Endothelial cell of umbilical vein (primary cell): ENCODE measurements at regions not wholly inside any gene's neighbourhood (a gene's known extent, or its start where the extent isn't known, plus 50 kb on each side); places are given as distances from the start of the nearest gene placed in this dataset.

Source experiments
- BruUV-seq: library from RNA; stranded (reverse); fragments of 400-500 nt; replicated peaks from 2 replicates; lab custom pipeline; 2021; lab: Mats Ljungman, UMichigan
- CTCF ChIA-PET: fragments of 300-600, 350-600 bp; sonication (Branson Sonifier 250); formaldehyde crosslinking; loops from one replicate; lab custom pipeline; 2021; ENCODE audit warnings: antibody characterized with exemption, inconsistent platforms; lab: Charles Lee
- POLR2A ChIA-PET: fragments of 300-600, 350-600 bp; sonication (Branson Sonifier 250); formaldehyde crosslinking; loops from one replicate; lab custom pipeline; 2021; ENCODE audit warnings: antibody characterized with exemption, inconsistent platforms; lab: Charles Lee
- DNase-seq: peaks from one replicate; pipeline ENCODE4 v3.0.0-alpha.2; 2011; ENCODE audit warnings: low read depth, low spot score
- FAIRE-seq: peaks from 2 replicates; lab custom pipeline; 2011; peaks lifted over from hg19 to GRCh38; lab: Jason Lieb, UNC
- H2AFZ ChIP-seq: 2 replicates; pipeline ENCODE4 v1.6.0; 2012; ENCODE audit warnings: low read depth, low read length, control low read depth, inconsistent platforms
- H3K27ac ChIP-seq: 2 replicates; pipeline ENCODE4 v1.5.1; 2011; ENCODE audit warnings: low read depth, mild to moderate bottlenecking, control low read depth, low read length, moderate library complexity; ENCODE audit not compliant: insufficient read depth
- H3K27me3 ChIP-seq, 2 experiments: 2 replicates each; pipeline versions ENCODE4 v1.6.0 to v1.6.1; 2011; ENCODE audit warnings: low read length in 2 of 2, mixed read lengths in 1 of 2; ENCODE audit not compliant: control insufficient read depth in 2 of 2, insufficient read depth in 2 of 2
- H3K36me3 ChIP-seq, 2 experiments: 2 replicates in 1 of 2; 3 replicates in 1 of 2; pipeline ENCODE4 v1.5.1; 2011; ENCODE audit warnings: low read length in 2 of 2, mild to moderate bottlenecking in 1 of 2, moderate library complexity in 1 of 2; ENCODE audit not compliant: control insufficient read depth in 2 of 2, insufficient read depth in 2 of 2; ENCODE audit errors: extremely low read depth in 1 of 2
- H3K4me1 ChIP-seq: 3 replicates; pipeline ENCODE4 v1.5.1; 2011; ENCODE audit warnings: mild to moderate bottlenecking, low read length; ENCODE audit not compliant: control insufficient read depth, insufficient read depth; ENCODE audit errors: extremely low read depth
- H3K4me2 ChIP-seq: 2 replicates; pipeline ENCODE4 v1.6.1; 2011; ENCODE audit warnings: low read length, control low read depth, mixed read lengths; ENCODE audit not compliant: insufficient read depth
- H3K4me3 ChIP-seq, 3 experiments: fragments of 200-600 bp in 1 of 3; sonication (generic), shearing (Covaris generic) in 1 of 3; replicated peaks in 1 of 3; 2 replicates each; pipeline ENCODE4 v1.5.1; 2011 to 2016; ENCODE audit warnings: control low read depth in 3 of 3, low read length in 3 of 3, mild to moderate bottlenecking in 2 of 3, inconsistent platforms in 1 of 3, low read depth in 1 of 3, moderate library complexity in 1 of 3; ENCODE audit not compliant: insufficient read depth in 1 of 3
- H3K79me2 ChIP-seq: 2 replicates; pipeline ENCODE4 v1.6.0; 2012; ENCODE audit warnings: low read length, inconsistent platforms; ENCODE audit not compliant: control insufficient read depth, insufficient read depth
- H3K9ac ChIP-seq: replicated peaks from 2 replicates; pipeline ENCODE3; 2011; ENCODE audit warnings: low read length, control low read depth; ENCODE audit not compliant: insufficient read depth; ENCODE audit errors: extremely low read depth
- H3K9me1 ChIP-seq: replicated peaks from 3 replicates; pipeline ENCODE4 v1.6.0; 2011; ENCODE audit warnings: mild to moderate bottlenecking, low read length; ENCODE audit not compliant: control insufficient read depth, insufficient read depth; ENCODE audit errors: extremely low read depth
- H3K9me3 ChIP-seq: replicated peaks from 2 replicates; pipeline ENCODE4 v1.5.1; 2012; ENCODE audit warnings: low read length, inconsistent platforms; ENCODE audit not compliant: control insufficient read depth, insufficient read depth
- H4K20me1 ChIP-seq: replicated peaks from 2 replicates; pipeline ENCODE3; 2011; ENCODE audit warnings: mild to moderate bottlenecking, low read length; ENCODE audit not compliant: control insufficient read depth, insufficient read depth; ENCODE audit errors: extremely low read depth
- EZH2 ChIP-seq: IDR thresholded peaks from 2 replicates; pipeline ENCODE4 v1.6.1; 2012; ENCODE audit warnings: borderline replicate concordance, low read depth, mild to moderate bottlenecking, moderate library complexity, low read length, inconsistent platforms; ENCODE audit not compliant: severe bottlenecking
- FOS ChIP-seq: IDR thresholded peaks from 2 replicates; pipeline ENCODE4 v1.6.1; 2011; ENCODE audit warnings: mild to moderate bottlenecking, low read length, moderate library complexity, borderline replicate concordance; ENCODE audit not compliant: insufficient read depth
- GATA2 ChIP-seq: IDR thresholded peaks from 2 replicates; pipeline ENCODE4 v1.7.0; 2011; ENCODE audit warnings: low read depth, mild to moderate bottlenecking, moderate library complexity, mixed read lengths, low read length; ENCODE audit not compliant: insufficient read length, insufficient read depth
- JUN ChIP-seq: IDR thresholded peaks from 2 replicates; pipeline ENCODE4 v1.6.1; 2011; ENCODE audit warnings: borderline replicate concordance, low read depth; ENCODE audit not compliant: insufficient read length, insufficient read depth
- MYC ChIP-seq: IDR thresholded peaks from one replicate; pipeline ENCODE4 v1.6.1; 2011; ENCODE audit warnings: mild to moderate bottlenecking, low read depth, low read length
- POLR2A ChIP-seq: IDR thresholded peaks from 2 replicates; pipeline ENCODE4 v1.6.1; 2012; ENCODE audit warnings: low read depth, mild to moderate bottlenecking, control low read depth, low read length
- POLR2AphosphoS5 ChIP-seq: IDR thresholded peaks from 2 replicates; pipeline ENCODE4 v1.6.1; 2012; ENCODE audit warnings: low read depth, mild to moderate bottlenecking, control low read depth, low read length, moderate library complexity; ENCODE audit not compliant: insufficient read depth
- dilution Hi-C: fragments of 300-500 bp; cut with MboI; formaldehyde crosslinking; loops from one replicate; pipeline ENCODE4 v1.15.0; 2019; ENCODE audit warnings: low sequenced_read_pairs; ENCODE audit not compliant: extremely low pct_ligation_motif_present
- intact Hi-C: fragments of 100-400 bp; cut with micrococcal nuclease; formaldehyde crosslinking; loops from one replicate; pipeline ENCODE4 v1.10.0; 2022
- TF ChIP-seq, protein P1 (sequence below): IDR thresholded peaks from 2 replicates; pipeline ENCODE4 v1.6.1; 2011; ENCODE audit not compliant: insufficient read depth, insufficient read length
- TF ChIP-seq, protein P2 (sequence below), 2 donors: IDR thresholded peaks; 1 replicate in 1 of 2; 2 replicates in 1 of 2; pipeline ENCODE4 v1.5.1; 2011; ENCODE audit warnings: low read length in 2 of 2, mild to moderate bottlenecking in 2 of 2, moderate library complexity in 2 of 2, control low read depth in 1 of 2, inconsistent platforms in 1 of 2, low read depth in 1 of 2; ENCODE audit not compliant: insufficient read depth in 1 of 2; ENCODE audit errors: extremely low read depth in 1 of 2

DNA sequence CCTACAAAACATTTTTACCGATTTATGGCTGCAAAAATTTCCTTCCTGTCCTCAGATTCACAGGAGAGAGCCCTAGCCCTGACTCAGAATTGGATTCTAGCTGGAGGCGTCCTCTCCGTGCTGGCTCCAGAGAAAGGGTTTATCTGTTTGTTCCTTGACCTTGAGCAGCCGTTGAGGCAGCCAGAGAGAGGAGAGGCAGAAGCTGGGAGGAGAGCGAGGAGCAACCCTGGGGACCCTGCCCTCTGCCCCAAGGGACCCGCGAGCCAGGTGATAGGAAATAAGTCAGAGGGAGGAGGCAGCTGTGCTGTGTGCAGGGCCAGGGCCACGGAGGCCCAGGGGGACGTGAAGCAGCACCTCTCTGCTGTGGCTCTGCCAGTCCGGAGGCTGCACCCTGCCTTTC, 75.6 kb downstream of the IGLL1 start:
- Histone ChIP-seq H3K36me3 (no peaks in the 10 kb centered on the region), H3K9me3 (no peaks in the 10 kb centered on the region), H3K27ac (no peak overlapping the region), H3K79me2 (no peaks in the 10 kb centered on the region), H3K9me1 (no peaks in the 10 kb centered on the region), H4K20me1 (no peaks in the 10 kb centered on the region), H2AFZ (no peak overlapping the region), H3K4me3 (no peak overlapping the region), H3K27me3 (no peaks in the 10 kb centered on the region), H3K4me1 (no peaks in the 10 kb centered on the region), H3K9ac (no peak overlapping the region), H3K4me2 (no peak overlapping the region)
- ChIA-PET CTCF (no interaction called here), POLR2A (no interaction called here)
- DNase-seq (no peak), FAIRE-seq (no peak)
- no TSS peak for BruUV-seq
- intact Hi-C loops: no loop called here
- TF ChIP-seq, protein P1, sequence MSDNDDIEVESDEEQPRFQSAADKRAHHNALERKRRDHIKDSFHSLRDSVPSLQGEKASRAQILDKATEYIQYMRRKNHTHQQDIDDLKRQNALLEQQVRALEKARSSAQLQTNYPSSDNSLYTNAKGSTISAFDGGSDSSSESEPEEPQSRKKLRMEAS: no peak
- TF ChIP-seq, protein P2, sequence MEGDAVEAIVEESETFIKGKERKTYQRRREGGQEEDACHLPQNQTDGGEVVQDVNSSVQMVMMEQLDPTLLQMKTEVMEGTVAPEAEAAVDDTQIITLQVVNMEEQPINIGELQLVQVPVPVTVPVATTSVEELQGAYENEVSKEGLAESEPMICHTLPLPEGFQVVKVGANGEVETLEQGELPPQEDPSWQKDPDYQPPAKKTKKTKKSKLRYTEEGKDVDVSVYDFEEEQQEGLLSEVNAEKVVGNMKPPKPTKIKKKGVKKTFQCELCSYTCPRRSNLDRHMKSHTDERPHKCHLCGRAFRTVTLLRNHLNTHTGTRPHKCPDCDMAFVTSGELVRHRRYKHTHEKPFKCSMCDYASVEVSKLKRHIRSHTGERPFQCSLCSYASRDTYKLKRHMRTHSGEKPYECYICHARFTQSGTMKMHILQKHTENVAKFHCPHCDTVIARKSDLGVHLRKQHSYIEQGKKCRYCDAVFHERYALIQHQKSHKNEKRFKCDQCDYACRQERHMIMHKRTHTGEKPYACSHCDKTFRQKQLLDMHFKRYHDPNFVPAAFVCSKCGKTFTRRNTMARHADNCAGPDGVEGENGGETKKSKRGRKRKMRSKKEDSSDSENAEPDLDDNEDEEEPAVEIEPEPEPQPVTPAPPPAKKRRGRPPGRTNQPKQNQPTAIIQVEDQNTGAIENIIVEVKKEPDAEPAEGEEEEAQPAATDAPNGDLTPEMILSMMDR (IDR thresholded peaks at IDR 0.05; ENCODE audit: extremely low read depth in 1 of 2, insufficient read depth in 1 of 2, low read depth in 1 of 2, low read length in 2 of 2): no peak
- TF ChIP-seq POLR2A (no peak), FOS (no peak), MYC (no peak)
- dilution Hi-C loops: no loop called here

DNA sequence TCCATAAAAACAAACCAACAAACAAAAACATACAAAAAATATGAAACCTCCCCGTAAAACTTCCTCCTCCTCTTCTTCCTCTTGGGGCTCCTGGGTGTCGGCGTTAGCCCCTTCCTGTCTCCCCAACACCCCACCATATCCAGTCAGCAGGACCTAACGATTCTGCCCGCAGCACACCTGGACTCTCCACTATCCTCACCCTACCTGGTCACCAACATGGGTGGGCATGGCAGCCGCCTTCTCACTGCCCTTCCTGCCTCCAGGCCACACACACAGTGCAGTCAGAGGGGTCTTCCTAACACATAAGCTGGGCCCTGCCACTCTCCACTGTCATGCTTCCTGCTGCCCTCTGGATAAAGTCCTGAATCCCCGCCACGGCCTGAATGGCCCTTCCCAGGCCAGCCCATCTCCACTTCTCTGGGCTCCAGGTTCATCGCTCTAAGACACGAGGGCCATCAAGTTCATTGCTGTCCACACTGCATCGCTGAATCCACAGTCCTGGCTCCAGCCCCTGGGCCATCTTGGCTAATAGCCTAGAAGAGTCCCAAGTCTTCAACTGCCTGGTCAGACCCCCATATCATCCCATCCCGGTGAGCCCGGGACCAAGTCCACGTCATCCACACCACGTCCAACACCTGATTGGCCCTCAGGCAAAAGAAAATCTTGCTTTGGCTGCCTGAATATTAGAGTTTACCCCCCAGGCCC, 76.2 kb downstream of the IGLL1 start:
- FAIRE-seq (no peak), DNase-seq (no peak)
- Histone ChIP-seq H2AFZ (no peak overlapping the region), H4K20me1 (no peaks in the 10 kb centered on the region), H3K4me1 (no peaks in the 10 kb centered on the region), H3K79me2 (no peaks in the 10 kb centered on the region), H3K9ac (no peak overlapping the region), H3K9me1 (no peaks in the 10 kb centered on the region), H3K4me3 (no peak overlapping the region), H3K36me3 (no peaks in the 10 kb centered on the region), H3K27me3 (no peaks in the 10 kb centered on the region), H3K4me2 (no peak overlapping the region), H3K9me3 (no peaks in the 10 kb centered on the region), H3K27ac (no peak overlapping the region)
- ChIA-PET CTCF (interaction anchor here (0.5 kb wide), 1 partner anchor 129 kb away, joined by 3 read pairs; no protein-coding TSS in a partner anchor), POLR2A (no interaction called here)
- BruUV-seq: no TSS peak
- TF ChIP-seq POLR2AphosphoS5 (no peak), FOS (no peak), JUN (no peak), MYC (no peak), GATA2 (no peak), POLR2A (no peak), EZH2 (no peak)
- TF ChIP-seq, protein P2 (IDR thresholded peaks at IDR 0.05; ENCODE audit: extremely low read depth in 1 of 2, insufficient read depth in 1 of 2, low read depth in 1 of 2, low read length in 2 of 2): no peak
- TF ChIP-seq, protein P1: no peak
- intact Hi-C loops (no loop called here), dilution Hi-C loops (no loop called here)
